Activated CD4-positive, alpha-beta T cell treated with anti-CD3 and anti-CD28 coated beads for 36 hours (primary cell): ENCODE measurements at regions not wholly inside any gene's neighbourhood (a gene's known extent, or its start where the extent isn't known, plus 50 kb on each side); places are given as distances from the start of the nearest gene placed in this dataset.

ENCODE experiments used
- ATAC-seq: fragments of 200-7000 bp; cut with Tn5 transposase; one replicate; pipeline ENCODE4 v1.10.0; 2021; ENCODE audit warnings: mild to moderate bottlenecking, moderate library complexity
- CTCF ChIA-PET: fragments of 350-600 bp; sonication (Branson Sonifier 250); formaldehyde crosslinking; loops from one replicate; lab custom pipeline; 2021; ENCODE audit warnings: antibody characterized with exemption; lab: Charles Lee
- POLR2A ChIA-PET: fragments of 350-600 bp; sonication (Branson Sonifier 250); formaldehyde crosslinking; loops from one replicate; lab custom pipeline; 2021; ENCODE audit warnings: antibody characterized with exemption, inconsistent platforms; lab: Charles Lee
- DNase-seq: peaks from one replicate; pipeline ENCODE4 v3.0.0-alpha.2; 2020
- H3K27ac Mint-ChIP-seq: one replicate; pipeline ENCODE4 v1.8.0; 2021; ENCODE audit warnings: mixed read lengths
- H3K27me3 Mint-ChIP-seq: one replicate; pipeline ENCODE4 v1.8.0; 2021; ENCODE audit warnings: mixed read lengths
- H3K36me3 Mint-ChIP-seq: one replicate; pipeline ENCODE4 v1.8.0; 2021; ENCODE audit warnings: low read depth, mixed read lengths
- H3K4me1 Mint-ChIP-seq: one replicate; pipeline ENCODE4 v1.8.0; 2021; ENCODE audit warnings: mixed read lengths
- H3K4me3 Mint-ChIP-seq: one replicate; pipeline ENCODE4 v1.8.0; 2021; ENCODE audit warnings: mild to moderate bottlenecking, moderate library complexity, mixed read lengths
- H3K9me3 Mint-ChIP-seq: one replicate; pipeline ENCODE4 v1.8.0; 2021; ENCODE audit warnings: low read depth, mixed read lengths
- intact Hi-C, 2 experiments: fragments of 100-400 bp; cut with DNase I in 1 of 2; cut with micrococcal nuclease in 1 of 2; formaldehyde crosslinking; loops; one replicate each; pipeline versions ENCODE4 v1.14.2 to v1.15.1; 2022 to 2024; cut with DNase I, micrococcal nuclease

GRCh38 chr2:120630031-120630701 is 105.5 kb upstream of the GLI2 start:
- Mint-ChIP-seq H3K27ac (no peak overlapping the region), H3K4me3 (no peak overlapping the region), H3K4me1 (no peaks in the 10 kb centered on the region), H3K36me3 (no peaks in the 10 kb centered on the region), H3K9me3 (no peaks in the 10 kb centered on the region), H3K27me3 (peaks cover 6% of the 10 kb centered on the region)
- ATAC-seq (no peak), DNase-seq (no peak)
- ChIA-PET POLR2A (no interaction called here), CTCF (interaction anchor here (0.5 kb wide), 1 partner anchor 51 kb away, joined by 3 read pairs; no protein-coding TSS in a partner anchor)
- intact Hi-C loops, result no loop called here

GRCh38 chr2:120631236-120631635 is 104.4 kb upstream of the GLI2 start:
- DNase-seq, result no peak
- H3K4me1 Mint-ChIP-seq, result no peaks in the 10 kb centered on the region

GRCh38 chr2:120631724-120632123 is 103.9 kb upstream of the GLI2 start:
- intact Hi-C loops, result no loop called here
- ATAC-seq (no peak), DNase-seq (no peak)
- Mint-ChIP-seq H3K4me3 (no peak overlapping the region), H3K27ac (no peak overlapping the region), H3K27me3 (peaks cover 5% of the 10 kb centered on the region), H3K4me1 (no peaks in the 10 kb centered on the region), H3K9me3 (no peaks in the 10 kb centered on the region), H3K36me3 (no peaks in the 10 kb centered on the region)
- ChIA-PET CTCF (interaction anchor here (0.9 kb wide), 1 partner anchor 44 kb away, joined by 3 read pairs; no protein-coding TSS in a partner anchor), POLR2A (no interaction called here)

More at GRCh38 chr2:120631236-120631635, 104.4 kb upstream of the GLI2 start:
- ATAC-seq, result no peak
- ChIA-PET POLR2A (no interaction called here), CTCF (interaction anchor here (0.9 kb wide), 1 partner anchor 44 kb away, joined by 3 read pairs; no protein-coding TSS in a partner anchor)
- intact Hi-C loops, result no loop called here
- Mint-ChIP-seq H3K9me3 (no peaks in the 10 kb centered on the region), H3K27me3 (peaks cover 5% of the 10 kb centered on the region), H3K27ac (no peak overlapping the region), H3K4me3 (no peak overlapping the region), H3K36me3 (no peaks in the 10 kb centered on the region)

- Mint-ChIP-seq H3K4me3 (no peak overlapping the region), H3K4me1 (no peaks in the 10 kb centered on the region), H3K9me3 (no peaks in the 10 kb centered on the region), H3K27me3 (peaks cover 9% of the 10 kb centered on the region), H3K36me3 (no peaks in the 10 kb centered on the region), H3K27ac (no peak overlapping the region)
- CTCF ChIA-PET, result no interaction called here
- intact Hi-C loops, result no loop called here
- POLR2A ChIA-PET, result no interaction called here
- DNase-seq (no peak), ATAC-seq (no peak)
These were observed 102.6 kb upstream of the GLI2 start for GRCh38 chr2:120632796-120633646.

- Mint-ChIP-seq H3K4me3 (no peak overlapping the region), H3K27ac (no peak overlapping the region), H3K4me1 (no peaks in the 10 kb centered on the region), H3K36me3 (no peaks in the 10 kb centered on the region), H3K9me3 (no peaks in the 10 kb centered on the region), H3K27me3 (peaks cover 9% of the 10 kb centered on the region)
- ChIA-PET CTCF (no interaction called here), POLR2A (no interaction called here)
- intact Hi-C loops, result no loop called here
- no peak for ATAC-seq
- DNase-seq, result no peak
These were observed 101.1 kb upstream of the GLI2 start for GRCh38 chr2:120634533-120634932.

GRCh38 chr2:120635146-120635545 is 100.5 kb upstream of the GLI2 start:
- POLR2A ChIA-PET, result no interaction called here
- intact Hi-C loops, result no loop called here
- ATAC-seq (no peak), DNase-seq (no peak)
- CTCF ChIA-PET, result no interaction called here
- H3K9me3 Mint-ChIP-seq, result no peaks in the 10 kb centered on the region
- no peak overlapping the region for H3K4me3 Mint-ChIP-seq
- H3K4me1 Mint-ChIP-seq, result no peaks in the 10 kb centered on the region
- no peak overlapping the region for H3K27ac Mint-ChIP-seq
- peaks cover 9% of the 10 kb centered on the region for H3K27me3 Mint-ChIP-seq
- no peaks in the 10 kb centered on the region for H3K36me3 Mint-ChIP-seq

GRCh38 chr2:120637847-120638246 is 97.8 kb upstream of the GLI2 start:
- no peak for ATAC-seq

GRCh38 chr2:120638450-120638849 is 97.2 kb upstream of the GLI2 start:
- H3K4me3 Mint-ChIP-seq, result no peak overlapping the region
- H3K36me3 Mint-ChIP-seq, result no peaks in the 10 kb centered on the region
- intact Hi-C loops, result no loop called here
- CTCF ChIA-PET, result interaction anchor here (0.7 kb wide), 1 partner anchor 86 kb away, joined by 3 read pairs; no protein-coding TSS in a partner anchor
- no peak overlapping the region for H3K27ac Mint-ChIP-seq
- no peaks in the 10 kb centered on the region for H3K9me3 Mint-ChIP-seq
- no peaks in the 10 kb centered on the region for H3K4me1 Mint-ChIP-seq
- no peak for DNase-seq
- POLR2A ChIA-PET, result no interaction called here
- no peak for ATAC-seq
- peaks cover 12% of the 10 kb centered on the region for H3K27me3 Mint-ChIP-seq

More at GRCh38 chr2:120637847-120638246, 97.8 kb upstream of the GLI2 start:
- Mint-ChIP-seq H3K36me3 (no peaks in the 10 kb centered on the region), H3K9me3 (no peaks in the 10 kb centered on the region), H3K4me1 (no peaks in the 10 kb centered on the region), H3K27me3 (peaks cover 11% of the 10 kb centered on the region), H3K4me3 (no peak overlapping the region), H3K27ac (no peak overlapping the region)
- ChIA-PET POLR2A (no interaction called here), CTCF (interaction anchor here (0.7 kb wide), 1 partner anchor 85 kb away, joined by 3 read pairs; no protein-coding TSS in a partner anchor)
- intact Hi-C loops, result no loop called here
- no peak for DNase-seq

GRCh38 chr2:120641366-120641771 is 94.3 kb upstream of the GLI2 start:
- Mint-ChIP-seq H3K27me3 (peaks cover 11% of the 10 kb centered on the region), H3K9me3 (no peaks in the 10 kb centered on the region), H3K27ac (no peak overlapping the region), H3K4me1 (no peaks in the 10 kb centered on the region), H3K4me3 (no peak overlapping the region), H3K36me3 (no peaks in the 10 kb centered on the region)
- ChIA-PET POLR2A (no interaction called here), CTCF (no interaction called here)
- DNase-seq (no peak), ATAC-seq (no peak)
- intact Hi-C loops, result no loop called here

- DNase-seq (no peak), ATAC-seq (no peak)
- Mint-ChIP-seq H3K9me3 (no peaks in the 10 kb centered on the region), H3K36me3 (no peaks in the 10 kb centered on the region), H3K27ac (no peak overlapping the region), H3K4me1 (no peaks in the 10 kb centered on the region), H3K4me3 (no peak overlapping the region), H3K27me3 (peaks cover 9% of the 10 kb centered on the region)
- ChIA-PET CTCF (interaction anchor here (0.6 kb wide), 1 partner anchor 40 kb away, joined by 4 read pairs; no protein-coding TSS in a partner anchor), POLR2A (no interaction called here)
- intact Hi-C loops, result no loop called here
These were observed 93.0 kb upstream of the GLI2 start for GRCh38 chr2:120642646-120643045.

- Mint-ChIP-seq H3K27me3 (peaks cover 15% of the 10 kb centered on the region), H3K4me1 (no peaks in the 10 kb centered on the region), H3K27ac (no peak overlapping the region), H3K4me3 (no peak overlapping the region), H3K36me3 (peaks cover 4% of the 10 kb centered on the region), H3K9me3 (peaks cover 20% of the 10 kb centered on the region)
- ATAC-seq (no peak), DNase-seq (no peak)
- CTCF ChIA-PET, result no interaction called here
- POLR2A ChIA-PET, result no interaction called here
- intact Hi-C loops, result no loop called here
These were observed 88.7 kb upstream of the GLI2 start for GRCh38 chr2:120646994-120647393.
